Activated naive CD8-positive, alpha-beta T cell treated with anti-CD3 and anti-CD28 coated beads for 36 hours (primary cell): ENCODE measurements at regions not wholly inside any gene's neighbourhood (a gene's known extent, or its start where the extent isn't known, plus 50 kb on each side); places are given as distances from the start of the nearest gene placed in this dataset.

Experiments used
- DNase-seq: peaks from one replicate; pipeline ENCODE4 v3.0.0; 2021
- H3K27ac Mint-ChIP-seq: one replicate; pipeline ENCODE4 v1.8.0; 2022; ENCODE audit warnings: mild to moderate bottlenecking, moderate library complexity, mixed read lengths
- H3K27me3 Mint-ChIP-seq: one replicate; pipeline ENCODE4 v1.8.0; 2022; ENCODE audit warnings: mild to moderate bottlenecking, mixed read lengths
- H3K36me3 Mint-ChIP-seq: one replicate; pipeline ENCODE4 v1.8.0; 2021; ENCODE audit warnings: mild to moderate bottlenecking, mixed read lengths
- H3K4me1 Mint-ChIP-seq: one replicate; pipeline ENCODE4 v1.8.0; 2021; ENCODE audit warnings: mixed read lengths
- H3K4me3 Mint-ChIP-seq: one replicate; pipeline ENCODE4 v1.8.0; 2022; ENCODE audit warnings: mild to moderate bottlenecking, moderate library complexity, mixed read lengths
- H3K9me3 Mint-ChIP-seq: one replicate; pipeline ENCODE4 v1.8.0; 2022; ENCODE audit warnings: mixed read lengths

DNA sequence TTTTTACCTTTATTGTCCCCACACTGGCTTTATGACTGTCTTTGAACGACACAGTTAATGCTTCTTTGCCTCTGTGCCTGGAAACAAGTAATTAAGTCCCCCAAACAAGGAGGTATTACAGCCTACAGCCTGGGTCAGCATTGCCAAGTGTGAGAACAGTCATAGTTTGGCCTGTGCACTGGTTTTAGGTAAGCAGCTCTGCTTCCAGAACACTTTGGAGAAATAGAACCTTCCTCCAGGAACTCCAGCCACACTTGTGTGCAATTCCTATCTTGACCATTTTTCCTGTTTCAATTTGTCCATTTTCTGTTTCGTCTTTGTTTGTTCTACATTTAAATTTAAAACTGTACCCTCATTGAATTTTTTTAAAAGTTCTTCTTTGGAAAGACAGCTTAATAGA lies 568.2 kb downstream of the TUSC7 start:
- H3K27me3 Mint-ChIP-seq: no peaks in the 10 kb centered on the region
- H3K36me3 Mint-ChIP-seq: no peaks in the 10 kb centered on the region

DNA sequence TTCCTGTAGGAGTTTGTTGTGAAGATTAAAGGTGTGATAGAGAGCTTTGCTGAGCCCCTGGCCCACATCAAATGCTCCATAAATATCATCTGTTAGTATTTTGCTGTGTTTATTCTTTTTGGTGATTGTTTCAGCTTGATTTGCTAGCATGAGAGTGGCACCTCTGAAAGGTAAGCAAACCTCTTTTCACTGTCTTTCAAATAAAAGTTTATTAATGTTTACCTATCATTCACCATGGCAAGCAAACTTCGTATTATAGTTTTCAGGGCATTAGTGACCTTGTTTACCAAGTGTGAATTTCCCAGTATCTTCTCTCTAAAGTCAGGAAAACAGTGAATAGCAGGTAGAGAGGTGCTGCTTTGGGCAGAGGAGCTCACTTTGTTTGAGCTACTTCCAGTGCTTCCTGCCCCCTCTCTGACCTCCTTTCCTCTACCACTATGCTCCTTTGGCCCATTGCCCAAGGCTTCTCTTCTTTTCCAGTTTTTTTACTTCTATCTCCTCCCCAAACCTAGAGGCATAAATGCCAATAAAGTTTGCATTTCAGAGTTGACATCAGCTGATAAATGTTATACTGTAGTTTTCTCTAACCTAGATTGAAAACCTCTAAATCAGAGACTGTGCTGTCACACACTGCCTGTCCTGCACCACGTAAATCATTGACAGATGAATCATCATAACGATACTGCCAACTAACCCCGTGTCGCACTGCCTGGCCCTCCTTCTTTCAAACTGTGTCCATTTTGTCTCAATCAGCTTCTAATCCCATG lies 569.0 kb downstream of the TUSC7 start:
- H3K4me3 Mint-ChIP-seq: no peak overlapping the region
- no peaks in the 10 kb centered on the region for H3K27me3 Mint-ChIP-seq
- no peak overlapping the region for H3K27ac Mint-ChIP-seq
- H3K4me1 Mint-ChIP-seq: no peaks in the 10 kb centered on the region
- H3K36me3 Mint-ChIP-seq: no peaks in the 10 kb centered on the region
- DNase-seq: no peak
- H3K9me3 Mint-ChIP-seq: peaks cover 3% of the 10 kb centered on the region

More for the DNA sequence above, 568.2 kb downstream of the TUSC7 start:
- H3K4me3 Mint-ChIP-seq: no peak overlapping the region
- no peak for DNase-seq
- H3K9me3 Mint-ChIP-seq: peaks cover 3% of the 10 kb centered on the region
- H3K4me1 Mint-ChIP-seq: no peaks in the 10 kb centered on the region
- H3K27ac Mint-ChIP-seq: no peak overlapping the region

DNA sequence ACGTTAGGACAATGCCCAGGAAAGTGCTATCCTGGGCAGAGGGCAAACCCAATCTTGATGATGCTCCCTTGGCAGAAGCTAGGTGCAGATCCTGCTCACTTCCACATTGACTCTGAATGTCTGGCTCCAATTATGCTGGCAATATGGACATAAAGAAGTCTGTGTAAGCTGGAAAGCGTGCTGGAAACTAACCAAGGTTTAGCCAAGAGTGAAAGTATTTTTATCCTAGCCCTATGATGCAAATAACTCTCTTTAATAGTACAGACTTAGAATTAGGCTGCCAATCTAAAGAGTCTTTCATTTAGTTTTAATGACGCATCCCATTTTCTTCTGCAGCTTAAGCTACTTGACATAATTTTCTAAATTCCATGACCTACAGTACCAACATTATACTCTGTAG lies 571.8 kb downstream of the TUSC7 start:
- Mint-ChIP-seq H3K36me3 (no peaks in the 10 kb centered on the region), H3K27ac (no peak overlapping the region), H3K9me3 (peaks cover 3% of the 10 kb centered on the region), H3K4me1 (no peaks in the 10 kb centered on the region), H3K27me3 (no peaks in the 10 kb centered on the region), H3K4me3 (no peak overlapping the region)
- no peak for DNase-seq

DNA sequence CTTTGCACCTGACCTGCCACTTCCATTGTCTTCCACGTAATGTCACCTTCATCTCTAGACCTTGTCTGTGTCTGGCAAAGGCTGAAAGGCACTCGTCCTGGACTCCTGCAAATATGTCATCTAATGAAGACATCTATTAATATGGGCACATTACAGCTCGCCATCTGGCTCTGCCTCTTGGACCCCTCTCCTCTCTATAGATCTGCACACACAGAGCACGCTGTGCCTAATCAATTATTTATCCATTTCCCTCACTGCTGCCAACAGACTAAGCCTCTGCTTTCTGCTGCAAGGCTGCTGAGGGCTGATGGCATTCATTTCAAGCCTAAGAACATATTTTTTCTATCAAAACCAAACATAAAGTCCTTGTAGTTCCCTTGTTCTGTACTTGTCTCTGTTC lies 573.0 kb downstream of the TUSC7 start:
- DNase-seq: no peak
- Mint-ChIP-seq H3K4me1 (no peaks in the 10 kb centered on the region), H3K27me3 (no peaks in the 10 kb centered on the region), H3K9me3 (peaks cover 3% of the 10 kb centered on the region), H3K36me3 (no peaks in the 10 kb centered on the region), H3K27ac (no peak overlapping the region), H3K4me3 (no peak overlapping the region)

DNA sequence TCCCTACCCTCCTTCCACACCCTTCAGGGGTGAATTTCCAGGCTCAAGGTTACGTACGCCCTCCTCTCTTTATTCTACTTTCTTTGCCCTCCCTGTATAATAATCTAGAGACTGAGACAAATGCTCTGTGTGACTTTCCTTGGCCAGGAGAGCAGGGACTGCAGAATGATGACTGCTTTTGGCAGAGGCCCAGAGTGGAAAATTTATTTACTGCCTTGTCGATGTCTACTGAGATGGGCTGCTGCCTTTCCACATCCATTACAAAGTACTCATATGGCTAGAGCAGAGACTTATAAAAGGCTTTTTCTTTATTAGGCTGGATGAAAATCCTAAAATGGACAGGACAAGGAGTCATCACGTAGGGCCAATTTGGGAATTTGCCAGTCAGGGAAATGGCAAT lies 576.2 kb downstream of the TUSC7 start:
- no peak overlapping the region for H3K27ac Mint-ChIP-seq
- no peaks in the 10 kb centered on the region for H3K4me1 Mint-ChIP-seq
- DNase-seq: no peak
- H3K36me3 Mint-ChIP-seq: no peaks in the 10 kb centered on the region
- no peaks in the 10 kb centered on the region for H3K27me3 Mint-ChIP-seq
- no peak overlapping the region for H3K4me3 Mint-ChIP-seq
- H3K9me3 Mint-ChIP-seq: peaks cover 7% of the 10 kb centered on the region

DNA sequence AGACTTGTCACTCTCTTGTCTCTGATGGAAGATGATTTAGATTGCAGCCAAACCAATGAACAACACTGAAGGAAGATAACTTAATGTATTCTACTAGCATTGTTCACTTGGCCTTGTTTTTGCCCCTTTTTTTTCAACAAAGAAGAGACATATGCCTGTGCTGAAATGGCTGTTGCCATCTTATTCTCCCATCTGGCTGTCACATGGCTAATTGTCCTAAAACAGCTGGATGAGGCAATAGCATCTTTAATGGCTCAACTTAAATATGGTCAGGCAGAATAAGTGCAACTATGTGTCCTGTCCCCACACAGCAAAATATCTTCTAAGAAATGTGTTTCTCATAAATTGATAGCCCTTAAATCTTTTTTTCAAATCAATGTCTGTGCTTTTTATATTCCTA lies 576.9 kb downstream of the TUSC7 start:
- Mint-ChIP-seq H3K4me3 (no peak overlapping the region), H3K27me3 (no peaks in the 10 kb centered on the region), H3K36me3 (no peaks in the 10 kb centered on the region), H3K27ac (no peak overlapping the region), H3K9me3 (peaks cover 7% of the 10 kb centered on the region), H3K4me1 (no peaks in the 10 kb centered on the region)
- DNase-seq: no peak

DNA sequence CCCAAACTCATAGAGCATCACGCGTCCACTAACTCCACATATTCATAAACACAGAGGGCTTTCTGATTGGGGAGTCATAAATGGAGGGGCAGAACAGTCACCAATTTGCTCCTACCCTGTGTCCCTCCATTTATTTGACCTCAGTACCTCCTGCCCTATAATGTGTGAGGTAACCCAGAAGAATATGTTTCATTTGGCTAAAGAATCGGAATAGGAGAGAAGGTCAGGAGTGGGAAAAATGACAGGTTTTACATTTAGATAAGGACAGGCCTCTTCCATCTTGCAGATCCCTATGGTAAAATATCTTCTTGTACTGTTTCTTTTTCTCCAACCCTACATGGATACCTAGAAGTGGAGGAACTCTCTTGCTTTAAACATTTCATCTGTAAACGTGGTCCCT lies 578.0 kb downstream of the TUSC7 start:
- Mint-ChIP-seq H3K4me3 (no peak overlapping the region), H3K36me3 (no peaks in the 10 kb centered on the region), H3K4me1 (no peaks in the 10 kb centered on the region), H3K9me3 (peaks cover 4% of the 10 kb centered on the region), H3K27me3 (no peaks in the 10 kb centered on the region), H3K27ac (no peak overlapping the region)
- no peak for DNase-seq

DNA sequence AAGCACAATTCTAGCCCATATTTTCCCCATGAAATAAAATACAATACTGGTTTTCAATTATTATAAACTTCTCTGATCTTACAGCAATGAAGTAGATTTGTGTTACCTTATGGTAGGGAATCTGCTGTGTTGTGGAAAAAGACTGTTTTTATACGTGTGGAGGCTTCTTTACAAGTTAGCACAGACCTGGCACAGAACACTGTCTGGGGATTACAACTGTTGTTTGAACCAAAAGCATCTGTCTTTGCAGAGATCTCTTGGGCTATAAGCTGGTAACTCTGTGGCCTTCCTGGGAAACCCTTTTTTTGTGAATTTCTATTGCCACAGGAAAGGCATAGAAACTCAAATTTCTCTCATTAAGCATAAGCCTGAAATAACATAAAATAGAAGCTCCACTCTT lies 581.9 kb downstream of the TUSC7 start:
- DNase-seq: no peak
- Mint-ChIP-seq H3K9me3 (peaks cover 4% of the 10 kb centered on the region), H3K4me3 (no peak overlapping the region), H3K4me1 (no peaks in the 10 kb centered on the region), H3K27me3 (no peaks in the 10 kb centered on the region), H3K36me3 (no peaks in the 10 kb centered on the region), H3K27ac (no peak overlapping the region)

DNA sequence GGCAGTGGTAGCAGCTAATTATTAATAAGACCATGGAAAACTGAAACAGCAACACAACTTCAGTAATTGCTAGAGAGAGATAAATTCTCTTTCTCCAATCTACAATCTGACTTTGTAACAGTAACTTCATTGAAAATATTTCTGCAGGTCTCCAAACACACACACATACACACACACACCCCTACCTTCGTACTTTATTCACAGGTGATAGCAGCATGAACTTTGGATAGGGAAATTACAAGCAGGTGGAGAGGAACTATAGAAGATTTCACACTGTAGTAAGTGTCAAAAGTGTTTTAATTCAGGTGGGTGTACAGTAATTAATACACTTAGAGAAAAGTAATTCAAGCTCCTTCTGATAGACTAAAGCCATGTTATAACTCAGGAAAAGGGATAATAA lies 587.5 kb downstream of the TUSC7 start:
- Mint-ChIP-seq H3K4me1 (no peaks in the 10 kb centered on the region), H3K36me3 (no peaks in the 10 kb centered on the region), H3K4me3 (no peak overlapping the region), H3K9me3 (no peaks in the 10 kb centered on the region), H3K27me3 (no peaks in the 10 kb centered on the region), H3K27ac (no peak overlapping the region)
- DNase-seq: no peak

DNA sequence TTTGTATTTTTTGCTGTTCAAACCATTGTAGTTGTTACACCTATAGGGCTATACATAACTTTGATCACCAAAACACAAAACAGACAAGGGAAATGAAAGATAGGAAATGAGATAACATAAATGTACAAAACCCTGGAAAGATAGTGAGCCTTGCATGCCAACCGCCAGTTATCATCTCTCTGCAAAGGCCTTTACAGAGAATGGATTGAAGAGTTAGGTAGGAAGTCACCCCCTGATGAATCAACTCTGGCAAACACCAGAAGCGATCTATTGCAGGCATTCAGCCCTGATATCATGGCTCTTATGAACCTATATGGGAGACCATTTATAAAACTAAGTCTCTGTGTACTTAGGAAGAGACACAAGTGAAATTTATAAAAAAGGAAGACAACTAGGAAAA lies 588.0 kb downstream of the TUSC7 start:
- Mint-ChIP-seq H3K27me3 (no peaks in the 10 kb centered on the region), H3K27ac (no peak overlapping the region), H3K9me3 (no peaks in the 10 kb centered on the region), H3K4me1 (no peaks in the 10 kb centered on the region), H3K36me3 (no peaks in the 10 kb centered on the region), H3K4me3 (no peak overlapping the region)
- DNase-seq: no peak

DNA sequence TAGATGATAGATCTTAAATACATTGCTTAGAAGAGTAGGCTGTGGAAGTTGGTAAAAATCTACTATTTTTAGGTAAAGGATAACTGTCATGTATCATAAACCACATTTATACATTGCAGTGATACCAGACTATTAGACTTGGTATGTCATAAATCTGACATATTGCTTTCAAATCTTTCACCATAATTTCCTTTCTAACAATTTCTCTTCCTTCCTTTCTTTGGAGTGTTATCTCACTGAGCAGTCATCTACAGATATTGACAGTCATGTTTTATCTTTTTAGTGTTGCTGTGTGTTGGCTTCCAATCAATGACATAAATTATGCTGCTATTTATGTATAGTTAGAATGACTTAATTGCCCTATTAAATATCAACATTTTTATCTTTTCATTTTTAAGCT lies 588.7 kb downstream of the TUSC7 start:
- DNase-seq: no peak
- Mint-ChIP-seq H3K27me3 (no peaks in the 10 kb centered on the region), H3K27ac (no peak overlapping the region), H3K4me1 (no peaks in the 10 kb centered on the region), H3K4me3 (no peak overlapping the region), H3K9me3 (no peaks in the 10 kb centered on the region), H3K36me3 (no peaks in the 10 kb centered on the region)

DNA sequence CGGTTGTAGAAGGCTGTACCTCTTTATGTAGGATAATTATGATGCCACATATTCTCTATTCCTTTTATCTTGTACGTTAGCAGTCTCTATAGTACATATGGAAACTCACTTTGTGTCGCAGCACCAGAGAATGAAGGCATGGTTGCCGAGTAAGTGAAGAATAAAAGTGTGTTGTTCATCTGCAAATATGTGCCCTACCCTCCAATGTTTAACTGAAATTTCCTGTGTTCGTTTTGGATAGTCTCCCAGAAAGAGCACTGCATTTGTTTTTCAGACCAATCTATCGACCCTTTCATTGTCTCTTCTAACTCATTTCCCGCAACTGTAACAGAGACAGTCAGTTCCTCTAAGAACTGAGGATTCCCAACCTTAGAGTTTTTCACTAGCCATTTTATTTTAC lies 592.8 kb downstream of the TUSC7 start:
- H3K36me3 Mint-ChIP-seq: no peaks in the 10 kb centered on the region
- no peak overlapping the region for H3K4me3 Mint-ChIP-seq
- no peak for DNase-seq
- no peaks in the 10 kb centered on the region for H3K27me3 Mint-ChIP-seq
- peaks cover 1% of the 10 kb centered on the region for H3K9me3 Mint-ChIP-seq
- H3K4me1 Mint-ChIP-seq: no peaks in the 10 kb centered on the region
- H3K27ac Mint-ChIP-seq: no peak overlapping the region

DNA sequence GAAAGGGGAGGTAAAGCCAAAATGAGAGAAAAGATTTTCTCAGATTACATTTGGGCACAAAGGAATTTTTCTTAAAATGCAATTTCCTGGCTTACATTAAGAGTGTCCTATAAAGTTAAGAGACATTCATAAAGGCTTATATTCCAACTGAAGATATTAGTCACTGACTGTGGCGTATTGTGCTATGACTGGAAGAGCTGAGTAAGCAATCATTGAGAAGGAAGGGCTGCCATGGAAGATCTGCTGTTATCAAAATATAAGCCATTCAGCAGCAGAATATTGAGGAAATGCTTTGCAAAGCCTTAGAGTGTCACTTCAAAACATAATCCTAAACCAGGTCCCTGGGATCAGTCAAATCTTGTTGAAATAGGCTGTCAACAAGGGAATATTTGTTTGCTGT lies 593.9 kb downstream of the TUSC7 start:
- H3K36me3 Mint-ChIP-seq: no peaks in the 10 kb centered on the region
- peaks cover 1% of the 10 kb centered on the region for H3K9me3 Mint-ChIP-seq
- H3K4me3 Mint-ChIP-seq: no peak overlapping the region
- H3K27ac Mint-ChIP-seq: no peak overlapping the region
- no peaks in the 10 kb centered on the region for H3K27me3 Mint-ChIP-seq
- H3K4me1 Mint-ChIP-seq: no peaks in the 10 kb centered on the region
- no peak for DNase-seq

DNA sequence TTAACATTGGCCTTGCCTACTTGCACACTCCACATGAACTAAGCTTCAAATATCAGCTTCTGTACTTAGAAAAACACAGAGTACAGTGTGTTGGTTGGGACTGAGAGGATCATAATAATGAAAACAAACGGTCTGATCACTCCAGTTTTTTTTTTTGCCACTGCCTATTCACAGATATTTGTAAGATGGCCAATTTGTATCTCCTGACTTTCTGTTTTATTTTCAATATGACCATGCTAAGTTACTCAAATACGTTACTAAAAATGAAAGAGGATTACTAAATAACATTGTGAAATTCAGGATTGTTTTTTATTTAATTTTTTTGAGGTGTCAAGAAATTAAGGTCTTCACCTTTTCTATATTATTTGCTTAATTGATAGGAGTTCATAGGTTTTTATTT lies 595.1 kb downstream of the TUSC7 start:
- Mint-ChIP-seq H3K27me3 (no peaks in the 10 kb centered on the region), H3K36me3 (no peaks in the 10 kb centered on the region), H3K27ac (no peak overlapping the region), H3K4me1 (no peaks in the 10 kb centered on the region), H3K9me3 (peaks cover 3% of the 10 kb centered on the region), H3K4me3 (no peak overlapping the region)
- no peak for DNase-seq

DNA sequence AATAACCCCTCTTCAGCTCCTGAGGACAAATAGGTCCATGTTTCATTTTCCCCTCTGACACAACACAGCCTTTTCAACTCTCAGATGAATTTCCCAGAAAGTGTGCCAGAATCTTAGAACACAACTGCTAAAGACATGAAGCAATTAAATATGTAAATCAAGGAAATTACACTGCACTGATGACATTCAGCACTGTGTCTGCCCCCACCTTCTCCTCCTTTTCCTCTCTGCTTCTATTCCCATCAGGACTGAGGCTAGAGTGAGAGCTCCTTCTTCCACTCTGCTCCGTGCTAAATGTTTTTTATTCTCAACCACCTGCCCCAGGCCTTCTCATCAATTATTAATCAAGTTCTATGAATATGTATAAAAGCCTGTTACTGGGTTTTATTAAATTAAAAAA lies 596.1 kb downstream of the TUSC7 start:
- Mint-ChIP-seq H3K27me3 (no peaks in the 10 kb centered on the region), H3K4me1 (no peaks in the 10 kb centered on the region), H3K4me3 (no peak overlapping the region), H3K27ac (no peak overlapping the region), H3K9me3 (peaks cover 3% of the 10 kb centered on the region), H3K36me3 (no peaks in the 10 kb centered on the region)
- DNase-seq: no peak

DNA sequence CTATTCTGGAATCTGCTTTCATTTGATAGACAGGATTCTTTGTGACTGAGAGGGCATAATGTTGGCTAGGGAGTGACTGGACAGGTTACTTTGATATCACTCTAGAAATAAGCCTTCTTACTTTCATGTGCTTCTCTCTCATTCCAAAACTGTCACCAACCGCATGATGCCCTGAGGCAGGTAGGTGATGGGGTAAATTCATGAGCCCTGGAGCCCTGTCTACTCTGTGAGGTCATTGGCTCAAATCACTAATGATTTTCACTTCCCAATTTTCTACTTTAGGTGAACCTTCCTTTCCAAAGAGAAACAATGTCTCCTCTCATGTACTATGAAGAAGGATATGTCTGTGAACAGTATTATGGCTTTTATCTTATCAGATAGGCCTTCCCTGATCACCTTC lies 596.7 kb downstream of the TUSC7 start:
- Mint-ChIP-seq H3K27ac (no peak overlapping the region), H3K4me3 (no peak overlapping the region), H3K9me3 (peaks cover 3% of the 10 kb centered on the region), H3K36me3 (no peaks in the 10 kb centered on the region), H3K27me3 (no peaks in the 10 kb centered on the region), H3K4me1 (no peaks in the 10 kb centered on the region)
- DNase-seq: no peak
